OCI-LY7 (cell line): ENCODE measurements at regions not wholly inside any gene's neighbourhood (a gene's known extent, or its start where the extent isn't known, plus 50 kb on each side); places are given as distances from the start of the nearest gene placed in this dataset.

Source experiments
- BruUV-seq: library from RNA; stranded (reverse); fragments of 400-500 nt; replicated peaks from 2 replicates; lab custom pipeline; 2021; lab: Mats Ljungman, UMichigan
- CTCF ChIA-PET: fragments of 300-600 bp; sonication (Branson Sonifier 250); formaldehyde crosslinking; loops from one replicate; lab custom pipeline; 2022; ENCODE audit warnings: antibody characterized with exemption; ENCODE audit not compliant: unreplicated experiment; lab: Charles Lee
- POLR2A ChIA-PET: fragments of 300-600 bp; sonication (Branson Sonifier 250); formaldehyde crosslinking; loops from one replicate; lab custom pipeline; 2022; ENCODE audit warnings: antibody characterized with exemption; lab: Charles Lee
- DNase-seq: peaks from one replicate; pipeline ENCODE4 v3.0.0-alpha.2; 2015; ENCODE audit warnings: low spot score
- H2AFZ ChIP-seq: fragments of 200-600 bp; sonication (generic), shearing (Covaris generic); 2 replicates; pipeline ENCODE4 v1.6.1; 2014; ENCODE audit warnings: mild to moderate bottlenecking, antibody characterized with exemption, low read length, moderate library complexity
- H3K27ac ChIP-seq: fragments of 200-600 bp; sonication (generic); 2 replicates; pipeline ENCODE4 v1.5.1; 2014; ENCODE audit warnings: mixed run types, low read depth, mild to moderate bottlenecking, moderate library complexity, low read length, inconsistent platforms; ENCODE audit not compliant: poor library complexity, severe bottlenecking
- H3K36me3 ChIP-seq: fragments of 200-600 bp; sonication (generic); 2 replicates; pipeline ENCODE4 v1.6.1; 2014; ENCODE audit warnings: mild to moderate bottlenecking, antibody characterized with exemption, low read length, moderate library complexity, mixed read lengths; ENCODE audit not compliant: insufficient read depth
- H3K4me1 ChIP-seq: fragments of 200-600 bp; sonication (generic); 2 replicates; pipeline ENCODE4 v1.5.1; 2014; ENCODE audit warnings: mild to moderate bottlenecking, low read length; ENCODE audit not compliant: insufficient read depth, poor library complexity, severe bottlenecking
- H3K4me2 ChIP-seq: fragments of 200-600 bp; sonication (generic); 2 replicates; pipeline ENCODE4 v1.6.1; 2014; ENCODE audit warnings: mild to moderate bottlenecking, low read length
- H3K4me3 ChIP-seq: fragments of 200-600 bp; sonication (generic); 2 replicates; pipeline ENCODE4 v1.5.1; 2014; ENCODE audit warnings: mild to moderate bottlenecking, low read depth, low read length; ENCODE audit not compliant: poor library complexity, severe bottlenecking
- H3K79me2 ChIP-seq: fragments of 200-600 bp; sonication (generic); 2 replicates; pipeline ENCODE4 v1.6.1; 2016; ENCODE audit warnings: low read depth, mild to moderate bottlenecking, low read length, moderate library complexity, mixed read lengths; ENCODE audit not compliant: insufficient read depth
- H3K9me2 ChIP-seq: fragments of 200-600 bp; sonication (generic); 2 replicates; pipeline ENCODE4 v1.6.1; 2016; ENCODE audit warnings: mild to moderate bottlenecking, low read length, mixed read lengths; ENCODE audit not compliant: insufficient read depth
- H3K9me3 ChIP-seq: fragments of 200-600 bp; sonication (generic); 2 replicates; pipeline ENCODE4 v1.6.1; 2014; ENCODE audit warnings: mild to moderate bottlenecking, mixed run types, low read length, mixed read lengths
- H4K20me1 ChIP-seq: fragments of 200-600 bp; sonication (generic); 2 replicates; pipeline ENCODE4 v1.6.1; 2014; ENCODE audit warnings: mild to moderate bottlenecking, antibody characterized with exemption, low read length, moderate library complexity, mixed read lengths; ENCODE audit not compliant: insufficient read depth
- EZH2phosphoT487 ChIP-seq: fragments of 200-600 bp; sonication (generic); IDR thresholded peaks from 2 replicates; pipeline ENCODE4 v1.6.1; 2018; ENCODE audit warnings: low read depth, borderline replicate concordance, mild to moderate bottlenecking, mixed run types, antibody characterized with exemption, low read length, moderate library complexity, mixed read lengths
- intact Hi-C: fragments of 100-400 bp; cut with micrococcal nuclease; formaldehyde crosslinking; loops from one replicate; pipeline ENCODE4 v1.10.0; 2022; ENCODE audit not compliant: unreplicated experiment
- TF ChIP-seq, protein P1 (sequence below): fragments of 200-600 bp; sonication (generic); conservative IDR thresholded peaks from 2 replicates; pipeline ENCODE4 v1.5.1; 2014; ENCODE audit warnings: mild to moderate bottlenecking, antibody characterized with exemption, low read length, moderate library complexity, mixed read lengths

DNA sequence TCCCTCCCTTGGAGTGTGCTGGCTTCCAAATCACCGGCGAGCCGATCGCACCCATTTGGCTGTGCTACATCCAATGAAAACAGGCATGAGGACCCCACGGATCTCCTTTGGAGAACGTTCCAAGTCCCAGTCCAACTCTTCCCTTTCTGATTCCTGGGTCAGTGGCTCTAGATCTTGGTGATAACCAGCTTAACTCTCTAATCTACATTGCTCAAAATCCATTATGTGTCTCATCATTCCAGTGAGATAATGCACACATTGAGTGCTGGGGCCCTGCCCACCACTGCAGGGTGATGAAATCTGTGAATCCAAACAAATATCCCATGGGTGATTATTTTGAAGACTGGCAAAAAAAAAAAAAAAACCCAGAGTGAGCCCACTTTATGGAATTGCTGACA lies 232.7 kb upstream of the COPS8 start:
- TF ChIP-seq, protein P1, sequence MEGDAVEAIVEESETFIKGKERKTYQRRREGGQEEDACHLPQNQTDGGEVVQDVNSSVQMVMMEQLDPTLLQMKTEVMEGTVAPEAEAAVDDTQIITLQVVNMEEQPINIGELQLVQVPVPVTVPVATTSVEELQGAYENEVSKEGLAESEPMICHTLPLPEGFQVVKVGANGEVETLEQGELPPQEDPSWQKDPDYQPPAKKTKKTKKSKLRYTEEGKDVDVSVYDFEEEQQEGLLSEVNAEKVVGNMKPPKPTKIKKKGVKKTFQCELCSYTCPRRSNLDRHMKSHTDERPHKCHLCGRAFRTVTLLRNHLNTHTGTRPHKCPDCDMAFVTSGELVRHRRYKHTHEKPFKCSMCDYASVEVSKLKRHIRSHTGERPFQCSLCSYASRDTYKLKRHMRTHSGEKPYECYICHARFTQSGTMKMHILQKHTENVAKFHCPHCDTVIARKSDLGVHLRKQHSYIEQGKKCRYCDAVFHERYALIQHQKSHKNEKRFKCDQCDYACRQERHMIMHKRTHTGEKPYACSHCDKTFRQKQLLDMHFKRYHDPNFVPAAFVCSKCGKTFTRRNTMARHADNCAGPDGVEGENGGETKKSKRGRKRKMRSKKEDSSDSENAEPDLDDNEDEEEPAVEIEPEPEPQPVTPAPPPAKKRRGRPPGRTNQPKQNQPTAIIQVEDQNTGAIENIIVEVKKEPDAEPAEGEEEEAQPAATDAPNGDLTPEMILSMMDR: no peak
- no peak for TF ChIP-seq EZH2phosphoT487
- H4K20me1 ChIP-seq: no peaks in the 10 kb centered on the region
- H3K9me2 ChIP-seq: no peaks in the 10 kb centered on the region
- H3K4me3 ChIP-seq: no peak overlapping the region
- no peak overlapping the region for H2AFZ ChIP-seq
- H3K4me1 ChIP-seq: no peaks in the 10 kb centered on the region
- intact Hi-C loops: no loop called here
- DNase-seq: no peak
- H3K36me3 ChIP-seq: no peaks in the 10 kb centered on the region
- H3K27ac ChIP-seq: no peak overlapping the region
- no peaks in the 10 kb centered on the region for H3K9me3 ChIP-seq
- ChIA-PET CTCF (no interaction called here), POLR2A (no interaction called here)
- no TSS peak for BruUV-seq
- H3K4me2 ChIP-seq: no peak overlapping the region
- H3K79me2 ChIP-seq: no peaks in the 10 kb centered on the region

DNA sequence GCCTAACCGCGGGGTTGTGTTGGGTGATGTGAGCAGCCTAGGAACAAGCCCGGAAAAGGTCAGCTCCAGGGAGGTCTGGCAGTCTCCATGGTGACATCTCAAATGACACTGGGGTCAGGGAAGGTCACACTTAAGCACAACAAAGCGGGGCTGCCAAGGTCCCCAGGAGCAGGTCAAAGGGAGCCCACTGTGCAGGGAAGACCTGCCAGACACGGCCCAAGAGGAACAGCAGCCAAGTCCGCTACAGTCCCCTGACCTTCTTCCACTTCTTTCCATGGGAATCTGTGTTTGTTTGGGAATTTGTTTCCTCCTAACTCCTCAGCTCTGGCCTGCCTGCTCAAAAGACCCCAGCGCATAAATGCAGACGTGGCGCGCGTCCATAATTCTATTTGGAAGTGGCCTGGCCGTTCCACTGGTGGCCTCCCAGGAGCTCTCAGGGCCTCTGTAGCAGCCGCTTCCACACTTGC lies 232.1 kb upstream of the COPS8 start:
- Histone ChIP-seq H3K9me3 (no peaks in the 10 kb centered on the region), H3K4me1 (no peaks in the 10 kb centered on the region), H3K4me2 (no peak overlapping the region), H3K79me2 (no peaks in the 10 kb centered on the region), H4K20me1 (no peaks in the 10 kb centered on the region), H3K36me3 (no peaks in the 10 kb centered on the region), H3K9me2 (no peaks in the 10 kb centered on the region), H3K4me3 (no peak overlapping the region), H3K27ac (no peak overlapping the region), H2AFZ (no peak overlapping the region)
- intact Hi-C loops: no loop called here
- ChIA-PET CTCF (no interaction called here), POLR2A (no interaction called here)
- DNase-seq: no peak
- BruUV-seq: no TSS peak
- TF ChIP-seq, protein P1: no peak
- no peak for TF ChIP-seq EZH2phosphoT487

DNA sequence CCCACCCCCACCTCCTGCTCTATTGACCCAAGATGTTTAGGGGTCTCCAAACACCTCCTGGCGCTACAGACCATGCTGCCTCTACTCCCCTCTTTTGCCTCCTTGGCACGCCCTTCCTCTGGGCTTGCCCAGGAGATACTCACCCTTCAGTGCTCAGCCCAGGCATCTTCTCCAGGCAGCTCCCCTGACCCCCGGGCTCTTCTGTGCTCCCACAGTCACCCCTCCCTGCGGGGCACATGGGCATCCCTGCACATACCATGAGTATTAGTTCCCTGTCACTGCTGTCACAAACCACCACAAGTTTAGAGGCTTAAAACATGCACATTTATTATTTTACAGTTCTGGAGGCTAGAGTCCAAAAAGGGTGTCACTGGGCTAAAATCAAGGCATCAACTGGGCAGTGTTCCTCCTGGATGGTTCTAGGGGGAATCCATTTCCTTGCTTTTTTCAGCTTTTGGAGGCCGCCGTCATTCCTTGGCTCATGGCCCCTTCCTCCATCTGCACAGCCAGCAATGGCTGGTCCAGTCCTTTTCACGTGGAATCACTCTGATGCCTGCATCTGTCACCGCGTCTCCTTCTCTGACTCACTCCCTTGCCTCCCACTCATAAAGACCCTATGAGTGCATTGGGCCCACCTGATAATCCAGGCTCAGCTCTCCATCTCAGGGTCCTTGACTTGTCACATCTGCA lies 230.4 kb upstream of the COPS8 start:
- no peaks in the 10 kb centered on the region for H3K36me3 ChIP-seq
- no peaks in the 10 kb centered on the region for H3K9me2 ChIP-seq
- H3K79me2 ChIP-seq: no peaks in the 10 kb centered on the region
- no peaks in the 10 kb centered on the region for H3K4me1 ChIP-seq
- DNase-seq: no peak
- intact Hi-C loops: no loop called here
- H2AFZ ChIP-seq: no peak overlapping the region
- CTCF ChIA-PET: no interaction called here
- H3K9me3 ChIP-seq: no peaks in the 10 kb centered on the region
- POLR2A ChIA-PET: interaction anchor here (0.6 kb wide), 1 partner anchor 209 kb away, joined by 4 read pairs; no protein-coding TSS in a partner anchor
- no TSS peak for BruUV-seq
- no peak overlapping the region for H3K4me3 ChIP-seq
- H4K20me1 ChIP-seq: no peaks in the 10 kb centered on the region
- TF ChIP-seq EZH2phosphoT487: no peak
- TF ChIP-seq, protein P1: no peak
- no peak overlapping the region for H3K27ac ChIP-seq
- no peak overlapping the region for H3K4me2 ChIP-seq
